T-helper 1 cell treated with Interleukin-12 subunit alpha and Interleukin-12 subunit beta and Interleukin-4 antibody, amounts not matched to agents 30 μg/mL and 1 μg/mL, for 36 hours (primary cell): ENCODE measurements at regions not wholly inside any gene's neighbourhood (a gene's known extent, or its start where the extent isn't known, plus 50 kb on each side); places are given as distances from the start of the nearest gene placed in this dataset.

Source experiments
- H3K27ac Mint-ChIP-seq: one replicate; pipeline ENCODE4 v1.8.0; 2021; ENCODE audit warnings: mild to moderate bottlenecking, mixed read lengths
- H3K27me3 Mint-ChIP-seq: one replicate; pipeline ENCODE4 v1.8.0; 2021; ENCODE audit warnings: low read depth, mixed read lengths
- H3K36me3 Mint-ChIP-seq: one replicate; pipeline ENCODE4 v1.8.0; 2021; ENCODE audit warnings: low read depth, mixed read lengths
- H3K4me1 Mint-ChIP-seq: one replicate; pipeline ENCODE4 v1.8.0; 2021; ENCODE audit warnings: low read depth, mixed read lengths
- H3K4me3 Mint-ChIP-seq: one replicate; pipeline ENCODE4 v1.8.0; 2021; ENCODE audit warnings: mild to moderate bottlenecking, moderate library complexity, mixed read lengths
- H3K9me3 Mint-ChIP-seq: one replicate; pipeline ENCODE4 v1.8.0; 2021; ENCODE audit warnings: mixed read lengths

- no peaks in the 10 kb centered on the region for H3K36me3 Mint-ChIP-seq
- no peak overlapping the region for H3K4me3 Mint-ChIP-seq
- H3K4me1 Mint-ChIP-seq: no peaks in the 10 kb centered on the region
- H3K9me3 Mint-ChIP-seq: peaks cover 9% of the 10 kb centered on the region
- H3K27ac Mint-ChIP-seq: no peak overlapping the region
- H3K27me3 Mint-ChIP-seq: peaks cover 3% of the 10 kb centered on the region
These were observed 86.1 kb downstream of the RAP2A start for GRCh38 chr13:97520061-97520460.

- peaks cover 9% of the 10 kb centered on the region for H3K9me3 Mint-ChIP-seq
- H3K27ac Mint-ChIP-seq: no peak overlapping the region
- no peaks in the 10 kb centered on the region for H3K4me1 Mint-ChIP-seq
- H3K36me3 Mint-ChIP-seq: no peaks in the 10 kb centered on the region
- H3K27me3 Mint-ChIP-seq: peaks cover 3% of the 10 kb centered on the region
- no peak overlapping the region for H3K4me3 Mint-ChIP-seq
These were observed 86.9 kb downstream of the RAP2A start for GRCh38 chr13:97520866-97521265.

- no peak overlapping the region for H3K4me3 Mint-ChIP-seq
- no peak overlapping the region for H3K27ac Mint-ChIP-seq
- peaks cover 9% of the 10 kb centered on the region for H3K9me3 Mint-ChIP-seq
- peaks cover 3% of the 10 kb centered on the region for H3K27me3 Mint-ChIP-seq
- H3K36me3 Mint-ChIP-seq: no peaks in the 10 kb centered on the region
- H3K4me1 Mint-ChIP-seq: no peaks in the 10 kb centered on the region
These were observed 87.8 kb downstream of the RAP2A start for GRCh38 chr13:97521726-97522125.

GRCh38 chr13:97522243-97522642 lies 88.3 kb downstream of the RAP2A start:
- Mint-ChIP-seq H3K9me3 (peaks cover 9% of the 10 kb centered on the region), H3K4me1 (no peaks in the 10 kb centered on the region), H3K27me3 (peaks cover 3% of the 10 kb centered on the region), H3K27ac (no peak overlapping the region), H3K36me3 (no peaks in the 10 kb centered on the region), H3K4me3 (no peak overlapping the region)

- H3K27me3 Mint-ChIP-seq: no peaks in the 10 kb centered on the region
- no peak overlapping the region for H3K4me3 Mint-ChIP-seq
- H3K9me3 Mint-ChIP-seq: no peaks in the 10 kb centered on the region
- H3K27ac Mint-ChIP-seq: no peak overlapping the region
- H3K36me3 Mint-ChIP-seq: no peaks in the 10 kb centered on the region
- H3K4me1 Mint-ChIP-seq: no peaks in the 10 kb centered on the region
These were observed 92.6 kb downstream of the RAP2A start for GRCh38 chr13:97526556-97526955.

DNA sequence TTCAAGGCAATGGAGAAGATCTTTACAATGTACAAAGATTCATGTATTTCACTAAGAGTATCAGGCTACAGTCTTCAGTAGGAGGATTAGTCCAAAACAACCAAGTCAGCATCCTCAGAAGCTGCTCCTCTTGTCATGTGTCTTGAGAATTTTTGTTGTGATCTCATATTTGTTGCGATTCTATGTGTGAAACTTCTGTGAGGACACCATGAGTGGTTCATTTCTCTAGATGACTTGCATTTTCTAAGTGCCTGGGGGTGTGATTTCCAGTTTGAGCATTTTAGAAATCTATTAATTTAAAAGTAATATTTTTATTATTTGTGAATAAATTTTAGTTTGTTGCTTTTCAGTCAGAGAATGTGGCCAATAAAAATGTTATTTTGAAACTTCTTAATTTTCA lies 94.5 kb downstream of the RAP2A start:
- H3K4me3 Mint-ChIP-seq: no peak overlapping the region
- H3K27me3 Mint-ChIP-seq: no peaks in the 10 kb centered on the region
- H3K27ac Mint-ChIP-seq: no peak overlapping the region
- H3K9me3 Mint-ChIP-seq: no peaks in the 10 kb centered on the region
- H3K4me1 Mint-ChIP-seq: no peaks in the 10 kb centered on the region
- no peaks in the 10 kb centered on the region for H3K36me3 Mint-ChIP-seq

DNA sequence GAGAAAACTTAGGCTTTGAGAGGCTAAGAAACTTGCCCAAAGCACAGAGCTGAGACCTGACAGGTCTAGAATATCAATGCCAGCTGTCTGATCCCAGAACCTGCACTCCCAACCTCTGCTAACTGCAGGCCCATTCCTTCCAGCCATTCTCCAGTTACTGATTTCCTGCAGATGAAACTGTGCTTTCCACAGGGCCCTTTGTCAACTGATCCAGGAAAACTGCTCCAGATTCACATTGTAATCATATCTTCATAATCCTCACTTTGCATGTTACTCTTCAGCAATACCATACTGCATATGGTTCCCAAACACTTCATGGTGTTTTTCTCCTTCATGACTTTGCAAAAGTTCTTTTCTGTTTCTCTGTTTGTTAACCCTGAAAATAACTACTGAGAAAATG lies 100.6 kb downstream of the RAP2A start:
- Mint-ChIP-seq H3K4me1 (no peaks in the 10 kb centered on the region), H3K36me3 (no peaks in the 10 kb centered on the region), H3K4me3 (no peak overlapping the region)

GRCh38 chr13:97535614-97536013 lies 101.6 kb downstream of the RAP2A start:
- peaks cover 1% of the 10 kb centered on the region for H3K4me1 Mint-ChIP-seq
- H3K9me3 Mint-ChIP-seq: no peaks in the 10 kb centered on the region
- no peak overlapping the region for H3K4me3 Mint-ChIP-seq
- H3K27ac Mint-ChIP-seq: no peak overlapping the region
- no peaks in the 10 kb centered on the region for H3K36me3 Mint-ChIP-seq
- H3K27me3 Mint-ChIP-seq: no peaks in the 10 kb centered on the region

More for the DNA sequence above, 100.6 kb downstream of the RAP2A start:
- no peak overlapping the region for H3K27ac Mint-ChIP-seq
- H3K9me3 Mint-ChIP-seq: no peaks in the 10 kb centered on the region
- H3K27me3 Mint-ChIP-seq: no peaks in the 10 kb centered on the region

- peaks cover 1% of the 10 kb centered on the region for H3K4me1 Mint-ChIP-seq
- H3K27me3 Mint-ChIP-seq: no peaks in the 10 kb centered on the region
- no peak overlapping the region for H3K4me3 Mint-ChIP-seq
- H3K36me3 Mint-ChIP-seq: no peaks in the 10 kb centered on the region
- H3K9me3 Mint-ChIP-seq: no peaks in the 10 kb centered on the region
- H3K27ac Mint-ChIP-seq: no peak overlapping the region
These were observed 103.1 kb downstream of the RAP2A start for GRCh38 chr13:97537110-97537509.

DNA sequence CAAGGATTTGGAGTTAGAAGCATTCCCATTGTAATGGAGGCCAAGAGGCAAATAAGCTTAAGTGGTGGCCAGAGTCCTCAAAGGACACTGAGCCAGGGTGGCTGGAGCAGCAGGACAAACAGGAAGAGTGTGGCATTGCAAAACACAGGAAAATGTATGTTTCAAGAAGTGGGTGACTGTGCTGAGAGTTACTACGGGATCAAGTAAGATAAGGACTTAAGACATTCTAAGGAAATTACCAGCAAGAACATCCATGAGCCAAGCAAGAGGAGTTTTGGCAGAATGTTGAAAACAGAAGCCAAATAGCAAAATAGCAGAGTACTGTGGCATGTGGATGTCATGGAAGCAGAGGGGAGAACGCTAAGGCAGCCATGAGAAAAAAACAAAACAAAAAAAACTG lies 104.2 kb downstream of the RAP2A start:
- no peaks in the 10 kb centered on the region for H3K36me3 Mint-ChIP-seq
- no peak overlapping the region for H3K4me3 Mint-ChIP-seq
- no peak overlapping the region for H3K27ac Mint-ChIP-seq
- H3K27me3 Mint-ChIP-seq: no peaks in the 10 kb centered on the region
- H3K9me3 Mint-ChIP-seq: no peaks in the 10 kb centered on the region
- peaks cover 1% of the 10 kb centered on the region for H3K4me1 Mint-ChIP-seq

GRCh38 chr13:97539651-97540610 lies 106.0 kb downstream of the RAP2A start:
- Mint-ChIP-seq H3K36me3 (no peaks in the 10 kb centered on the region), H3K9me3 (no peaks in the 10 kb centered on the region), H3K27ac (no peak overlapping the region), H3K27me3 (no peaks in the 10 kb centered on the region), H3K4me3 (no peak overlapping the region), H3K4me1 (peaks cover 1% of the 10 kb centered on the region)

DNA sequence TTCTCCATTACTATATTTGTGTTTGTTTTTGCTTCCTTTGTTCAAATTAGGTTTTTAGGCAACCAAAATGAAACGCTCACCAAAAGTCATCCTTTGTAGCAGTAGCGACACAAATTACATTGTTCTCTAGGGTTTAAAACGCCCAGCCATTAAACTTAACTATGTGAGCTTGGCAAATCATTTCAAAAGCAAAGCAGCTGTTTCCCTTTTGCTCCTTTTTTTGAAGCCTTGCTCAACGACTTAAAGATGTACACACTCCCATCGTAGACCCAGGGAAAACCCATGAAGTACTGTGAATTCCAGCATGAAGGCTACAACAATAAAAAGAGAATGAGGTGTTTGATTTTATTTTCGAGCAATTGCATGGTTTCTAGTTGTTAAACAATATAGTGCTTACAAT lies 106.7 kb downstream of the RAP2A start:
- peaks cover 1% of the 10 kb centered on the region for H3K4me1 Mint-ChIP-seq
- H3K4me3 Mint-ChIP-seq: no peak overlapping the region
- no peak overlapping the region for H3K27ac Mint-ChIP-seq
- no peaks in the 10 kb centered on the region for H3K9me3 Mint-ChIP-seq
- no peaks in the 10 kb centered on the region for H3K36me3 Mint-ChIP-seq
- no peaks in the 10 kb centered on the region for H3K27me3 Mint-ChIP-seq

- Mint-ChIP-seq H3K27ac (no peak overlapping the region), H3K9me3 (no peaks in the 10 kb centered on the region), H3K4me1 (peaks cover 1% of the 10 kb centered on the region), H3K4me3 (no peak overlapping the region), H3K27me3 (no peaks in the 10 kb centered on the region), H3K36me3 (no peaks in the 10 kb centered on the region)
These were observed 108.2 kb downstream of the RAP2A start for GRCh38 chr13:97542102-97542685.

- Mint-ChIP-seq H3K27ac (no peak overlapping the region), H3K36me3 (no peaks in the 10 kb centered on the region), H3K27me3 (no peaks in the 10 kb centered on the region), H3K4me3 (no peak overlapping the region), H3K9me3 (no peaks in the 10 kb centered on the region), H3K4me1 (peaks cover 1% of the 10 kb centered on the region)
These were observed 110.2 kb downstream of the RAP2A start for GRCh38 chr13:97544031-97544765.
